Natural killer cell treated with Interleukin-12 subunit alpha and Interleukin-12 subunit beta and Interleukin-15 and Interleukin-18, amount 100 ng/mL, for 72 hours (primary cell): ENCODE measurements at regions not wholly inside any gene's neighbourhood (a gene's known extent, or its start where the extent isn't known, plus 50 kb on each side); places are given as distances from the start of the nearest gene placed in this dataset.

Experiments used
- ATAC-seq, 2 donors: fragments of 150-1000 bp; cut with Tn5 transposase in 1 of 2; sonication (Bioruptor Pico), chemical (Tn5 transposase) in 1 of 2; 2 replicates each; pipeline ENCODE4 v1.10.0; 2021
- DNase-seq: peaks from one replicate; pipeline ENCODE4 v3.0.0; 2022; ENCODE audit warnings: low spot score
- H3K27ac Mint-ChIP-seq, 2 donors: 1 replicate in 1 of 2; 2 replicates in 1 of 2; pipeline ENCODE4 v1.8.0; 2022; ENCODE audit warnings: mixed read lengths in 2 of 2, mild to moderate bottlenecking in 1 of 2, moderate library complexity in 1 of 2
- H3K27me3 Mint-ChIP-seq, 2 donors: 1 replicate in 1 of 2; 2 replicates in 1 of 2; pipeline ENCODE4 v1.8.0; 2022; ENCODE audit warnings: mixed read lengths in 2 of 2
- H3K36me3 Mint-ChIP-seq: one replicate; pipeline ENCODE4 v1.8.0; 2022; ENCODE audit warnings: mixed read lengths
- H3K4me1 Mint-ChIP-seq, 2 donors: 1 replicate in 1 of 2; 2 replicates in 1 of 2; pipeline ENCODE4 v1.8.0; 2022; ENCODE audit warnings: low read depth in 2 of 2, mixed read lengths in 2 of 2, mild to moderate bottlenecking in 1 of 2
- H3K4me3 Mint-ChIP-seq: one replicate; pipeline ENCODE4 v1.8.0; 2022; ENCODE audit warnings: mixed read lengths
- H3K9me3 Mint-ChIP-seq: 2 replicates; pipeline ENCODE4 v1.8.0; 2022; ENCODE audit warnings: mixed read lengths

- Mint-ChIP-seq H3K9me3 (peaks cover 25% of the 10 kb centered on the region), H3K4me1 (no peaks in the 10 kb centered on the region), H3K27ac (no peak overlapping the region), H3K36me3 (peaks cover 8% of the 10 kb centered on the region), H3K4me3 (no peak overlapping the region), H3K27me3 (no peaks in the 10 kb centered on the region)
- no peak for DNase-seq
- no peak for ATAC-seq
Observed at GRCh38 chr3:192068464-192069254, 607.7 kb downstream of the PYDC2 start.

GRCh38 chr3:192077795-192078497 lies 617.0 kb downstream of the PYDC2 start:
- H3K27ac Mint-ChIP-seq = no peak overlapping the region
- H3K4me3 Mint-ChIP-seq = no peak overlapping the region
- no peak for ATAC-seq
- no peak for DNase-seq
- H3K9me3 Mint-ChIP-seq = peaks cover 25% of the 10 kb centered on the region
- H3K36me3 Mint-ChIP-seq = peaks cover 3% of the 10 kb centered on the region
- H3K27me3 Mint-ChIP-seq = no peaks in the 10 kb centered on the region
- no peaks in the 10 kb centered on the region for H3K4me1 Mint-ChIP-seq

GRCh38 chr3:192079098-192079497 lies 618.1 kb downstream of the PYDC2 start:
- H3K4me1 Mint-ChIP-seq = no peaks in the 10 kb centered on the region
- no peaks in the 10 kb centered on the region for H3K27me3 Mint-ChIP-seq
- no peaks in the 10 kb centered on the region for H3K36me3 Mint-ChIP-seq
- ATAC-seq (no peak), DNase-seq (no peak)
- no peak overlapping the region for H3K27ac Mint-ChIP-seq
- no peak overlapping the region for H3K4me3 Mint-ChIP-seq
- peaks cover 22% of the 10 kb centered on the region for H3K9me3 Mint-ChIP-seq

- no peaks in the 10 kb centered on the region for H3K36me3 Mint-ChIP-seq
- no peaks in the 10 kb centered on the region for H3K4me1 Mint-ChIP-seq
- no peak overlapping the region for H3K27ac Mint-ChIP-seq
- no peaks in the 10 kb centered on the region for H3K27me3 Mint-ChIP-seq
- ATAC-seq (no peak), DNase-seq (no peak)
- H3K4me3 Mint-ChIP-seq = no peak overlapping the region
- peaks cover 27% of the 10 kb centered on the region for H3K9me3 Mint-ChIP-seq
Observed at GRCh38 chr3:192080336-192080735, 619.4 kb downstream of the PYDC2 start.

GRCh38 chr3:192082730-192083660 lies 622.0 kb downstream of the PYDC2 start:
- DNase-seq = no peak
- no peaks in the 10 kb centered on the region for H3K4me1 Mint-ChIP-seq
- no peak overlapping the region for H3K27ac Mint-ChIP-seq
- no peak for ATAC-seq
- no peaks in the 10 kb centered on the region for H3K27me3 Mint-ChIP-seq
- H3K4me3 Mint-ChIP-seq = no peak overlapping the region
- peaks cover 23% of the 10 kb centered on the region for H3K9me3 Mint-ChIP-seq
- H3K36me3 Mint-ChIP-seq = no peaks in the 10 kb centered on the region
